CD4-positive, alpha-beta memory T cell (primary cell): ENCODE measurements at regions not wholly inside any gene's neighbourhood (a gene's known extent, or its start where the extent isn't known, plus 50 kb on each side); places are given as distances from the start of the nearest gene placed in this dataset.
"Not testable (repeated sequence)": the region's sequence is repeated elsewhere in the genome, so short reads cannot be mapped to it uniquely, and the experiment has no call there.

Experiments used
- CTCF ChIA-PET: fragments of 350-600 bp; sonication (Branson Sonifier 250); formaldehyde crosslinking; loops from one replicate; lab custom pipeline; 2021; ENCODE audit warnings: inconsistent platforms; ENCODE audit not compliant: partially characterized antibody; lab: Charles Lee
- POLR2A ChIA-PET: fragments of 350-600 bp; sonication (Branson Sonifier 250); formaldehyde crosslinking; loops from one replicate; lab custom pipeline; 2021; ENCODE audit not compliant: partially characterized antibody; lab: Charles Lee
- DNase-seq, 5 donors: peaks; one replicate each; pipeline versions ENCODE4 v3.0.0 to v3.0.0-alpha.2; 2020 to 2022; ENCODE audit warnings: mixed read lengths in 1 of 5
- H3K27ac ChIP-seq: one replicate; pipeline ENCODE4 v1.7.0; 2013; ENCODE audit warnings: low read depth, low read length
- H3K27me3 ChIP-seq: 2 replicates; pipeline ENCODE4 v1.7.0; 2013; ENCODE audit warnings: mild to moderate bottlenecking, low read length, moderate library complexity; ENCODE audit not compliant: insufficient read depth
- H3K36me3 ChIP-seq: 2 replicates; pipeline ENCODE4 v1.7.0; 2013; ENCODE audit warnings: mild to moderate bottlenecking, low read length, moderate library complexity; ENCODE audit not compliant: insufficient read depth
- H3K4me1 ChIP-seq: 2 replicates; pipeline ENCODE4 v1.7.0; 2013; ENCODE audit warnings: mild to moderate bottlenecking, low read length, moderate library complexity; ENCODE audit not compliant: insufficient read depth
- H3K4me3 ChIP-seq, 2 donors: one replicate each; pipeline ENCODE4 v1.7.0; 2013; ENCODE audit warnings: low read length in 2 of 2, mild to moderate bottlenecking in 1 of 2
- H3K9me3 ChIP-seq, 2 donors: one replicate each; pipeline ENCODE4 v1.7.0; 2013; ENCODE audit warnings: low read length in 2 of 2, control low read depth in 1 of 2; ENCODE audit not compliant: control insufficient read depth in 1 of 2
- H3K27ac Mint-ChIP-seq, 7 donors: one replicate each; pipeline ENCODE4 v1.8.0; 2020 to 2021; ENCODE audit warnings: mixed read lengths in 7 of 7, mild to moderate bottlenecking in 6 of 7, inconsistent platforms in 3 of 7, moderate library complexity in 3 of 7
- H3K27me3 Mint-ChIP-seq, 2 donors: one replicate each; pipeline ENCODE4 v1.8.0; 2020 to 2021; ENCODE audit warnings: mixed read lengths in 2 of 2
- H3K36me3 Mint-ChIP-seq, 2 donors: one replicate each; pipeline ENCODE4 v1.8.0; 2020 to 2021; ENCODE audit warnings: mixed read lengths in 2 of 2, inconsistent platforms in 1 of 2, mild to moderate bottlenecking in 1 of 2
- H3K4me1 Mint-ChIP-seq, 4 donors: one replicate each; pipeline ENCODE4 v1.8.0; 2020 to 2021; ENCODE audit warnings: mixed read lengths in 4 of 4, mild to moderate bottlenecking in 1 of 4
- H3K4me3 Mint-ChIP-seq, 8 donors: one replicate each; pipeline ENCODE4 v1.8.0; 2020 to 2021; ENCODE audit warnings: mixed read lengths in 8 of 8, mild to moderate bottlenecking in 7 of 8, moderate library complexity in 6 of 8, inconsistent platforms in 3 of 8
- H3K9me3 Mint-ChIP-seq, 8 donors: one replicate each; pipeline ENCODE4 v1.8.0; 2020 to 2021; ENCODE audit warnings: mixed read lengths in 8 of 8, mild to moderate bottlenecking in 5 of 8, inconsistent platforms in 3 of 8, moderate library complexity in 1 of 8
- intact Hi-C: fragments of 100-400 bp; cut with micrococcal nuclease; formaldehyde crosslinking; loops from one replicate; pipeline ENCODE4 v1.15.1; 2023

GRCh38 chrX:86964321-86964720 lies 553.3 kb upstream of the KLHL4 start:
- no peaks in the 10 kb centered on the region for H3K27me3 Mint-ChIP-seq
- POLR2A ChIA-PET: no interaction called here
- Histone ChIP-seq H3K27me3 (no peaks in the 10 kb centered on the region), H3K36me3 (no peaks in the 10 kb centered on the region), H3K27ac (no peak overlapping the region), H3K4me1 (no peaks in the 10 kb centered on the region), H3K9me3 (no peaks in the 10 kb centered on the region), H3K4me3 (no peak overlapping the region)
- no peak overlapping the region for H3K4me3 Mint-ChIP-seq
- no peaks in the 10 kb centered on the region for H3K4me1 Mint-ChIP-seq
- no peaks in the 10 kb centered on the region for H3K36me3 Mint-ChIP-seq
- H3K27ac Mint-ChIP-seq: no peak overlapping the region
- peaks cover 0 to 11% (median 0%) of the 10 kb centered on the region in 8 donors for H3K9me3 Mint-ChIP-seq
- intact Hi-C loops: no loop called here
- no peak for DNase-seq
- CTCF ChIA-PET: no interaction called here

DNA sequence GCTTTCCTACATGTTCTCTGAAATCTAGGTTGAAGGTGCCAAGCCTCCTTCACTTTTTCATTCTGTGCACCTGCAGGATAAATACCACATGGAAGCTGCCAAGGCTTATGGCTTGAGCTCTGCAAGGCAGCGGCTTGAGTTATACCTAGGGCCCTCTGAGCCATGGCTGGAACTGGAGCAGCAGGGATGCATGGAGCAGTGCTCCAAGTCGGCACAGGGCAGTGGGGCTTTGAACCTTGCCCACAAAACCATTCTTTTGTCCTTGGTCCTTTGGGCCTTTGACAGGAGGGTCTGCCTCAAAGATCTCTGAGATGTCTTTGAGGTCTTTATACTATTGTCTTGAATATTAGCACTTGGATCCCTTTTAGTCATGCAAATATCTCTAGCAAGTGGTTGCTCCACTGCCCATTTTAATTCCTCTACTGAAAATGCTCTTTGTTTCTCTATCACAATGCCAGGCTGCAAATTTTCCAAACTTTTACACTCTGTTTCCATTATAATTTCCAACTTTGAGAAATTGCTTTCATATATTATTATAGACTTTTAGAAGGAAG lies 536.2 kb upstream of the KLHL4 start:
- Histone ChIP-seq H3K4me1 (no peaks in the 10 kb centered on the region), H3K9me3 (no peaks in the 10 kb centered on the region), H3K36me3 (no peaks in the 10 kb centered on the region), H3K27ac (no peak overlapping the region), H3K4me3 (no peak overlapping the region), H3K27me3 (no peaks in the 10 kb centered on the region)
- H3K9me3 Mint-ChIP-seq: peaks cover 0 to 5% (median 0%) of the 10 kb centered on the region in 8 donors
- ChIA-PET POLR2A (no interaction called here), CTCF (no interaction called here)
- H3K27ac Mint-ChIP-seq: no peak overlapping the region
- no peaks in the 10 kb centered on the region for H3K4me1 Mint-ChIP-seq
- intact Hi-C loops: no loop called here
- no peaks in the 10 kb centered on the region for H3K27me3 Mint-ChIP-seq
- no peak overlapping the region for H3K4me3 Mint-ChIP-seq
- H3K36me3 Mint-ChIP-seq: no peaks in the 10 kb centered on the region
- no peak for DNase-seq

DNA sequence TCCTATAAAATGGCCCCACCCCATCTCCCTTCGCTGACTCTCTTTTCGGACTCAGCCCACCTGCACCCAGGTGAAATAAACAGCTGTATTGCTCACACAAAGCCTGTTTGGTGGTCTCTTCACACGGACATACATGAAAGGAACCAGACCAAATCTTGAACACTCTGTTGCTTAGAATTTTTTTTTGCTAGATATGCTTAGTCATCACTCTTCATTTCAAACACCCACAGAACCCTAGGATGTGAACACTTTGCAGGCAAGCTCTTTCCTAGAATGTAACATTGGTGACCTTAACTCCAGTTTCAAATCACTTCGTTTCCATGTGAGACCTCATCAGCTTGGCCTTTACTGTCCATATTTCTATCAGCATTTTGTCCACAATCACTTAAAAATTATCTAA lies 530.3 kb upstream of the KLHL4 start:
- H3K27me3 Mint-ChIP-seq, H3K36me3 Mint-ChIP-seq: not testable (repeated sequence)

GRCh38 chrX:87003031-87003430 lies 514.6 kb upstream of the KLHL4 start:
- DNase-seq: no peak
- Mint-ChIP-seq H3K27ac (no peak overlapping the region), H3K9me3 (peaks cover 0 to 2% (median 0%) of the 10 kb centered on the region in 8 donors), H3K36me3 (no peaks in the 10 kb centered on the region), H3K4me3 (no peak overlapping the region), H3K4me1 (no peaks in the 10 kb centered on the region), H3K27me3 (no peaks in the 10 kb centered on the region)
- Histone ChIP-seq H3K4me1 (no peaks in the 10 kb centered on the region), H3K27me3 (no peaks in the 10 kb centered on the region), H3K27ac (no peak overlapping the region), H3K36me3 (no peaks in the 10 kb centered on the region), H3K4me3 (no peak overlapping the region), H3K9me3 (no peaks in the 10 kb centered on the region)
- POLR2A ChIA-PET: no interaction called here
- CTCF ChIA-PET: no interaction called here
- intact Hi-C loops: no loop called here

More for the DNA sequence above, 530.3 kb upstream of the KLHL4 start:
- intact Hi-C loops, CTCF ChIA-PET, H3K4me3 Mint-ChIP-seq, H3K4me1 ChIP-seq, H3K36me3 ChIP-seq, H3K27me3 ChIP-seq, DNase-seq, H3K27ac Mint-ChIP-seq, POLR2A ChIA-PET, H3K4me3 ChIP-seq, H3K4me1 Mint-ChIP-seq, H3K9me3 Mint-ChIP-seq, H3K9me3 ChIP-seq, H3K27ac ChIP-seq: not testable (repeated sequence)

GRCh38 chrX:87005183-87005582 lies 512.4 kb upstream of the KLHL4 start:
- no peaks in the 10 kb centered on the region for H3K36me3 ChIP-seq
- Mint-ChIP-seq H3K27ac (no peak overlapping the region), H3K36me3 (no peaks in the 10 kb centered on the region), H3K27me3 (no peaks in the 10 kb centered on the region), H3K4me3 (no peak overlapping the region), H3K9me3 (peaks cover 0 to 2% (median 0%) of the 10 kb centered on the region in 8 donors), H3K4me1 (no peaks in the 10 kb centered on the region)
- H3K4me3 ChIP-seq: no peak overlapping the region
- DNase-seq: no peak
- CTCF ChIA-PET: no interaction called here
- no peaks in the 10 kb centered on the region for H3K4me1 ChIP-seq
- POLR2A ChIA-PET: no interaction called here
- H3K27me3 ChIP-seq: no peaks in the 10 kb centered on the region
- H3K9me3 ChIP-seq: no peaks in the 10 kb centered on the region
- intact Hi-C loops: no loop called here
- H3K27ac ChIP-seq: no peak overlapping the region

GRCh38 chrX:87005885-87006284 lies 511.7 kb upstream of the KLHL4 start:
- Mint-ChIP-seq H3K4me3 (no peak overlapping the region), H3K9me3 (peaks cover 0 to 2% (median 0%) of the 10 kb centered on the region in 8 donors), H3K27ac (no peak overlapping the region), H3K4me1 (no peaks in the 10 kb centered on the region), H3K27me3 (no peaks in the 10 kb centered on the region), H3K36me3 (no peaks in the 10 kb centered on the region)
- H3K36me3 ChIP-seq: no peaks in the 10 kb centered on the region
- H3K4me1 ChIP-seq: no peaks in the 10 kb centered on the region
- DNase-seq: no peak
- no peaks in the 10 kb centered on the region for H3K9me3 ChIP-seq
- intact Hi-C loops: no loop called here
- H3K4me3 ChIP-seq: no peak overlapping the region
- ChIA-PET POLR2A (no interaction called here), CTCF (no interaction called here)
- no peaks in the 10 kb centered on the region for H3K27me3 ChIP-seq
- no peak overlapping the region for H3K27ac ChIP-seq

DNA sequence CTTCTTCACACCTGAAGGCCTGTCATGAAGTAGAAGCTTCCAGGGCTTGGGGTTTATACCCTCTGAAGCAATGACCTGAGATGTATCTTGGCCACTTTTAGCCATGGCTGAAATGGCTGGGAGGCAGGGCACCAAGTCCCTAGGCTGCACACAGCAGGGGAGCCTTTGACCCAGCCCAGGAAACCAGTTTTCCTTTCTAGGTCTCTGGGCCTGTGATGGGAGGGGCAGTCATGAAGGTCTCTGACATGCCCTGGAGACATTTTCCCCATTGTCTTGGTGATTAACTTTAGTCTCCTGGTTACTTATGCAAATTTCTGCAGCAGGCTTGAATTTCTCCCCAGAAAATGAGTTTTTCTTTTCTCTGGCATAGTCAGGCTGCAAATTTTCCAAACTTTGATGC lies 511.0 kb upstream of the KLHL4 start:
- no peaks in the 10 kb centered on the region for H3K27me3 ChIP-seq
- CTCF ChIA-PET: no interaction called here
- H3K4me3 Mint-ChIP-seq: no peak overlapping the region
- DNase-seq: no peak
- H3K27ac Mint-ChIP-seq: no peak overlapping the region
- no peak overlapping the region for H3K27ac ChIP-seq
- no peak overlapping the region for H3K4me3 ChIP-seq
- no peaks in the 10 kb centered on the region for H3K9me3 ChIP-seq
- peaks cover 0 to 2% (median 0%) of the 10 kb centered on the region in 8 donors for H3K9me3 Mint-ChIP-seq
- H3K36me3 Mint-ChIP-seq: no peaks in the 10 kb centered on the region
- POLR2A ChIA-PET: no interaction called here
- no peaks in the 10 kb centered on the region for H3K27me3 Mint-ChIP-seq
- no peaks in the 10 kb centered on the region for H3K4me1 ChIP-seq
- intact Hi-C loops: no loop called here
- H3K4me1 Mint-ChIP-seq: no peaks in the 10 kb centered on the region
- no peaks in the 10 kb centered on the region for H3K36me3 ChIP-seq

- H3K9me3 ChIP-seq: no peaks in the 10 kb centered on the region
- no peaks in the 10 kb centered on the region for H3K27me3 ChIP-seq
- intact Hi-C loops: no loop called here
- H3K4me3 ChIP-seq: no peak overlapping the region
- Mint-ChIP-seq H3K9me3 (peaks cover 0 to 7% (median 0%) of the 10 kb centered on the region in 8 donors), H3K4me1 (no peaks in the 10 kb centered on the region), H3K4me3 (no peak overlapping the region), H3K27ac (no peak overlapping the region), H3K36me3 (no peaks in the 10 kb centered on the region), H3K27me3 (no peaks in the 10 kb centered on the region)
- H3K36me3 ChIP-seq: no peaks in the 10 kb centered on the region
- no peak for DNase-seq
- ChIA-PET CTCF (no interaction called here), POLR2A (no interaction called here)
- no peaks in the 10 kb centered on the region for H3K4me1 ChIP-seq
- no peak overlapping the region for H3K27ac ChIP-seq
Measured at GRCh38 chrX:87017210-87017609, 500.4 kb upstream of the KLHL4 start.
